Mucosa of descending colon (tissue), 3 donors: ENCODE measurements at regions not wholly inside any gene's neighbourhood (a gene's known extent, or its start where the extent isn't known, plus 50 kb on each side); places are given as distances from the start of the nearest gene placed in this dataset.

Experiments
- ATAC-seq: fragments of 200-7000 bp; cut with Tn5 transposase; one replicate; pipeline ENCODE4 v1.9.1; 2020; ENCODE audit warnings: mild to moderate bottlenecking, moderate library complexity
- DNase-seq, 3 donors: peaks; one replicate each; pipeline ENCODE4 v3.0.0-alpha.2; 2020
- H3K36me3 ChIP-seq: fragments of 200-600 bp; one replicate; pipeline ENCODE4 v1.8.0; 2021; ENCODE audit warnings: low read depth, mild to moderate bottlenecking
- H3K4me1 ChIP-seq: fragments of 200-600 bp; one replicate; pipeline ENCODE4 v1.8.0; 2021; ENCODE audit warnings: low read depth, mild to moderate bottlenecking
- H3K4me3 ChIP-seq: fragments of 200-600 bp; one replicate; pipeline ENCODE4 v1.8.0; 2021; ENCODE audit warnings: mild to moderate bottlenecking
- H3K9me3 ChIP-seq: fragments of 200-600 bp; one replicate; pipeline ENCODE4 v1.8.0; 2021; ENCODE audit warnings: mild to moderate bottlenecking
- intact Hi-C, 2 donors: fragments of 100-400 bp; cut with DNase I in 1 of 2; cut with micrococcal nuclease in 1 of 2; formaldehyde crosslinking; loops; one replicate each; pipeline versions ENCODE4 v1.11.0 to v1.11.1; 2022; cut with DNase I, micrococcal nuclease
- TF ChIP-seq, protein P1 (sequence below): fragments of 200-600 bp; IDR thresholded peaks from one replicate; pipeline ENCODE4 v1.8.0; 2022; ENCODE audit warnings: antibody characterized with exemption, mild to moderate bottlenecking
- donor health status: DM: no; HTN: no; CAD: no; lungs with moderate emphysema.
- donor health status: DM: no; HTN: no; CAD: no.
- donor health status: DM: no; HTN: yes; CAD: no.

DNA sequence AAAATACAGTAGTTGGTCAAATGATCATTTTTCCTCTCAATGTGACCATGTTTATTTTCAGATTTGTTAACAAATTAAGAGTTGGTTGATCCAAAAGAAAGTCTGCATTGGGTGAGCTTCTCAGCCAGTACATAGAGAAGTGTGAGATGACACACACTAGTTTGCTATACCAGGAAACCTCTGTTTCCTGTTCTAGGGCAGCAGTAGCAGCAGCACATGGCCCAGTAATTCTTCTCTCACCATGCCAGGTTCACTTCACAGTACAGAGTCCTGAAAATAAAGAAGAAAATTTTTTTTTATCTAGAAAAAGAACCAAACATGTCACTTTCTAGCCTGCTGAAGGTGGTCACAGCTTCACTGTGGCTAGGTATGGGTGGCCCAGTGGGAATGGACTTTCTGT, 250.2 kb upstream of the OR4E1 start:
- intact Hi-C loops = no loop called here
- no peaks in the 10 kb centered on the region for H3K4me1 ChIP-seq
- H3K36me3 ChIP-seq = no peaks in the 10 kb centered on the region
- TF ChIP-seq, protein P1, sequence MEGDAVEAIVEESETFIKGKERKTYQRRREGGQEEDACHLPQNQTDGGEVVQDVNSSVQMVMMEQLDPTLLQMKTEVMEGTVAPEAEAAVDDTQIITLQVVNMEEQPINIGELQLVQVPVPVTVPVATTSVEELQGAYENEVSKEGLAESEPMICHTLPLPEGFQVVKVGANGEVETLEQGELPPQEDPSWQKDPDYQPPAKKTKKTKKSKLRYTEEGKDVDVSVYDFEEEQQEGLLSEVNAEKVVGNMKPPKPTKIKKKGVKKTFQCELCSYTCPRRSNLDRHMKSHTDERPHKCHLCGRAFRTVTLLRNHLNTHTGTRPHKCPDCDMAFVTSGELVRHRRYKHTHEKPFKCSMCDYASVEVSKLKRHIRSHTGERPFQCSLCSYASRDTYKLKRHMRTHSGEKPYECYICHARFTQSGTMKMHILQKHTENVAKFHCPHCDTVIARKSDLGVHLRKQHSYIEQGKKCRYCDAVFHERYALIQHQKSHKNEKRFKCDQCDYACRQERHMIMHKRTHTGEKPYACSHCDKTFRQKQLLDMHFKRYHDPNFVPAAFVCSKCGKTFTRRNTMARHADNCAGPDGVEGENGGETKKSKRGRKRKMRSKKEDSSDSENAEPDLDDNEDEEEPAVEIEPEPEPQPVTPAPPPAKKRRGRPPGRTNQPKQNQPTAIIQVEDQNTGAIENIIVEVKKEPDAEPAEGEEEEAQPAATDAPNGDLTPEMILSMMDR = no peak
- DNase-seq (no peak), ATAC-seq (peak; percentile 91)
- no peaks in the 10 kb centered on the region for H3K9me3 ChIP-seq
- H3K4me3 ChIP-seq = no peak overlapping the region

DNA sequence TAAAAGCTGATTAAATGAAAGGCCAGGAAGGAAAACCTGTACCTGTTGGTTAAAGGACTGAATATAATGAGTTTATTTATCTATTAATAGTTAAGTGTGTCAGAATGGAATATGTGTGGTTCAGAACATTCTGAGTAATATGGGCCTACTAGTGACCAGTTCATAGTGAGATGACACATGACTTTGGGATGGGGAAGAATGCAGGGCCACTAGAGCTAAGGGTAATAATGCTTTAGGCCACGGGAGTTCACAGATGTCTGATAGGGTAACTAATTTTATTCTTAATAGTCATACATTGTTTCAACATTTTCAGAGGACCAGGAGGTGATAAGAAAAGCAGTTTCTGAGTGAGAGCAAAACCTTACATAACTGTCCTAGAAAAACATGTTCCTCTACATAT, 247.8 kb upstream of the OR4E1 start:
- intact Hi-C loops = no loop called here
- no peaks in the 10 kb centered on the region for H3K9me3 ChIP-seq
- ATAC-seq (no peak), DNase-seq (no peak)
- no peak overlapping the region for H3K4me3 ChIP-seq
- H3K36me3 ChIP-seq = no peaks in the 10 kb centered on the region
- TF ChIP-seq, protein P1 = no peak
- no peaks in the 10 kb centered on the region for H3K4me1 ChIP-seq

DNA sequence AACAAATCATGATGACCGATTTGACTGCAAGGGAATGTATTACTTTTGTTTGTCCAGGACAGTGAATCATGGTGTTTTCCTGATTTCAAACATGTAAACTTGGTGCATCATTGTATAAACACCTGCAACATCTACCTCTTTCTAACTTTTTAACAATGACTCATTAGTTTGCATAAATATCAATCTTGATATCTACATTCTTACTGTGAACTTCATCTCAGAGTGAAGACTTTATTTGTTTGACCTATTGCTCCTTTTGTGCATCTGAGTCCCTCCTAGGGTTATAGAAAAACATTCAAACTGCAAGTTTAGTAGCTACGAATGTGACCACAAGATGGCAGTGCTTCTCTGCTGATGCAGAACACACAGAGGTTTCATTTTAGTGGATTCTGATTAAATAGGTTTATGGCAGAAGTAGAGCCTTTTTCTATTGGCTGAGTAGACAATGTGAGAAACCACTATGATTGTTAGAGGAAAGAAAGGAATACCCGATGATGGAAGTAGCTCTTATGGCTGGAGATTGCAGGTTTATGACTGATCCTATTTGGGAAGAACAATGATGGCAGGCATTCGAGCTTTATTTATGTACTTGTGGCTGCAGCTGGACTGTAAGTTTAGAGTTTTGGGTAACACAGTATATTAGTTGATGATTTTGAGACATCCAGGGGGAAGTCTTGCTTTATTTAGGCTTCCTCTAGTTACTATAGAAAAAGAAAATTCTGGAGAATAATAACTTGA, 244.2 kb upstream of the OR4E1 start:
- Histone ChIP-seq H3K4me3 (no peak overlapping the region), H3K36me3 (no peaks in the 10 kb centered on the region), H3K9me3 (no peaks in the 10 kb centered on the region), H3K4me1 (no peaks in the 10 kb centered on the region)
- ATAC-seq (peak; percentile 69), DNase-seq (peak in 1 of 3 donors; percentile 79)
- TF ChIP-seq, protein P1 = peak; percentile 29
- intact Hi-C loops = no loop called here

DNA sequence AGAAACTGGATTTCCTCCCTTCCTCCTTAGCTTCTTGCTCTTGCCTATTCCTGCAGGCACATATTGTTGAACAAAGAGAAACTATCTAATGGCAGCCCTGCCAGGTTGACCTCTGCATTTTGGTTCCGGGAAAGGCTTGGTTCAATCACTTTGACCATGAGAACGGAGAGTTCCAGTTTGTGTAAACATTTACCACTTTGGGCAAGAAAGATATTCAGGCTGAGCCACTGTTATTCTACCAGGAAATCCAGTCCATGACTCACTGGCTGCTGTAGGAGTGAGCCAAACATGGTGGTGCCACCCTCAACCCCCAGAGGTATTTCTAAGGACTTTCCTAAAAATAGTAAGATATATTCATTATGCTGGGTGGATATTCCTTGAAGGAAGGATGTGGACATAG, 242.2 kb upstream of the OR4E1 start:
- no peak overlapping the region for H3K4me3 ChIP-seq
- DNase-seq (no peak), ATAC-seq (peak; percentile 76)
- intact Hi-C loops = no loop called here
- no peaks in the 10 kb centered on the region for H3K9me3 ChIP-seq
- H3K4me1 ChIP-seq = no peaks in the 10 kb centered on the region
- no peaks in the 10 kb centered on the region for H3K36me3 ChIP-seq
- TF ChIP-seq, protein P1 = no peak

DNA sequence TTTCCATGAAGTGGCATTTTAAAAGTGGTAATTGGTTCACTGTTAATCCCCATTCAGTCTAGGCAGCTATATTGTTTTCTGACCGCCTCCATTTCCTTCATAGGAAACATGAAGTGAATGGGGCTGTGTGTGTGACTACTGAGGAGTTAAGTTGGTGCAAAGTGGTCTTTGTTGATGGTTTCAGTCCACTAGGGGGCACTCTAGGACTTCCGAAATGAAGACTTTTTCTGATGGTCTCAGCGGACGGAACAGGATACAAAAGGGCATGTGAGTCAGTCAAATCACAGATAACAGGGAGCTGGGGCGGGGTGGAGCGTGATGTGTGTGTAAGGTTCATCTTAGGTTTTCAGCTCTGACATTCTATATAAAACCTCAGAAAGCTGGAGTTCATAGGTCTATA, 240.1 kb upstream of the OR4E1 start:
- DNase-seq (peak; percentile 35 to 84 (median 53)), ATAC-seq (peak; percentile 89)
- Histone ChIP-seq H3K4me3 (no peak overlapping the region), H3K36me3 (no peaks in the 10 kb centered on the region), H3K4me1 (no peaks in the 10 kb centered on the region), H3K9me3 (no peaks in the 10 kb centered on the region)
- intact Hi-C loops = no loop called here
- TF ChIP-seq, protein P1 = no peak
